ENCODE measurements at regions not wholly inside any gene's neighbourhood (a gene's known extent, or its start where the extent isn't known, plus 50 kb on each side); places are given as distances from the start of the nearest gene placed in this dataset.
A peak's percentile ranks its signal among the peaks of the same experiment; 100 is the strongest.

DNA sequence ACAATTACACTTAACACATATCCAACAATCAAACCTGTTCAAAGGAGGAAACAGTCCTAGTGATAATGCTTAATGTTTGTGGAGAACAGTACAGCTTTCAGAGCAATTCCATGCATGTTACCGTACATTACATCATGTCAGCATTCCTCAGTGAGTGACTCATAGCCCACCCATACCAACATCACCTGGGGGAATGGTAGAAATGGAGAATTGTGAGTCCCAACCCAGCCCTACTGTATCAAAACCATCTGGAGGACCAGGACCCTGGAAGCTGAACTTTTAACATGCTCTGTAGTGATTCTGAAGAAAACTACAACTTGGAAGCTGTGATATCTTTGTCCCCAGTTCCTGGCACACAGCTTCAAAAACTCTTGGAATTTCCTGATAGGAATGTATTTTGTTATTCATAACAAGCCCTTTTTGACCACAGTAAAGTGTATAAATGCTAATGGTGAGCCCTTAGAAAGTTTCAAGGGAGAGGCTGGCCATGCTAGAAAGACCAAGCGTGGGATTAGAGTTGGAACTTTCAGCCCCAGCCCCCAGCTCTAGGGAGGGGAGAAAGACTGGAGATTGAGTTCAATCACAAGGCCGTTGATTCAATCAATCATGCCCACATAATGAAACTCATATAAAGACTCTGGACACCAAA lies 301.1 kb downstream of the BUD13 start:
- intact Hi-C loops (cut with micrococcal nuclease; ENCODE audit: unreplicated experiment) = no loop called here
- no peaks in the 10 kb centered on the region for H3K27me3 ChIP-seq (ENCODE audit: control insufficient read depth in 1 of 2, insufficient read depth in 2 of 2, low read length in 2 of 2)
- in situ Hi-C loops (cut with HindIII; ENCODE audit: extremely low pct_ligation_motif_present, low pct_unique_long_range_greater_than_20kb) = no loop called here
- no peak for FAIRE-seq
- no peak for ATAC-seq
- BruUV-seq (replicated peaks) = no TSS peak
- no peaks in the 10 kb centered on the region for H4K20me1 ChIP-seq (ENCODE audit: insufficient read depth, low read length)
- H3K4me3 ChIP-seq (replicated peaks in 1 of 3; ENCODE audit: insufficient read depth in 1 of 3, low read depth in 2 of 3, low read length in 3 of 3) = no peak overlapping the region
- no peak overlapping the region for H3K27ac ChIP-seq (ENCODE audit: extremely low read length, insufficient read depth, low read length)
- no peaks in the 10 kb centered on the region for H3K79me2 ChIP-seq (ENCODE audit: insufficient read depth, low read length)
- no peak overlapping the region for H2AFZ ChIP-seq (ENCODE audit: low read length)
- 32% methylated on average over 3 of the region's 3 CpGs for WGBS (ENCODE audit: low lambda C conversion rate)
- peak; percentile 28 for DNase-seq (ENCODE audit: low spot score)
- H3K9me3 ChIP-seq (ENCODE audit: low read length) = no peaks in the 10 kb centered on the region
- ChIA-PET CTCF (ENCODE audit: low intra/inter-chr PET ratio, low total read pairs) (no interaction called here), POLR2A (interaction anchor here (2.2 kb wide), 1 partner anchor 44 kb away, joined by 10 read pairs; no protein-coding TSS in a partner anchor)
- H3K4me2 ChIP-seq (ENCODE audit: low read depth, low read length) = no peak overlapping the region
- no peak overlapping the region for H3K9ac ChIP-seq (ENCODE audit: insufficient read depth, low read depth, low read length)
- no peaks in the 10 kb centered on the region for H3K4me1 ChIP-seq (ENCODE audit: insufficient read depth, low read length)
- TF ChIP-seq, protein P1, sequence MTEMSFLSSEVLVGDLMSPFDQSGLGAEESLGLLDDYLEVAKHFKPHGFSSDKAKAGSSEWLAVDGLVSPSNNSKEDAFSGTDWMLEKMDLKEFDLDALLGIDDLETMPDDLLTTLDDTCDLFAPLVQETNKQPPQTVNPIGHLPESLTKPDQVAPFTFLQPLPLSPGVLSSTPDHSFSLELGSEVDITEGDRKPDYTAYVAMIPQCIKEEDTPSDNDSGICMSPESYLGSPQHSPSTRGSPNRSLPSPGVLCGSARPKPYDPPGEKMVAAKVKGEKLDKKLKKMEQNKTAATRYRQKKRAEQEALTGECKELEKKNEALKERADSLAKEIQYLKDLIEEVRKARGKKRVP (CRISPR knock-in tag; IDR thresholded peaks at IDR 0.05) = peak in 1 of 2 experiments; percentile 95; a peak in 2 of 4 replicates
- TF ChIP-seq CEBPB (IDR thresholded peaks at IDR 0.05; ENCODE audit: borderline replicate concordance, low read depth, low read length) (peak; percentile 2; the same call in 1 of the 2 replicates), ZNF12 (CRISPR knock-in tag; IDR thresholded peaks at IDR 0.05) (no peak), SOX13 (IDR thresholded peaks at IDR 0.05) (no peak), SOX13 (CRISPR knock-in tag; conservative IDR thresholded peaks at IDR 0.05 in 1 of 2, IDR thresholded peaks at IDR 0.05 in 1 of 2) (no peak), FOSL2 (CRISPR knock-in tag; IDR thresholded peaks at IDR 0.05) (peak; percentile 95), CEBPG (CRISPR knock-in tag; IDR thresholded peaks at IDR 0.05) (0 out of 2 replicates have a peak, but pooled peaks have one; percentile 31), JUND (CRISPR knock-in tag; IDR thresholded peaks at IDR 0.05) (peak; percentile 69; the same call in 1 of the 2 replicates), MAFF (IDR thresholded peaks at IDR 0.05; ENCODE audit: low read depth, low read length) (peak; percentile 38; the same call in 1 of the 2 replicates), MAFK (conservative IDR thresholded peaks at IDR 0.05 in 1 of 2, IDR thresholded peaks at IDR 0.05 in 1 of 2; ENCODE audit: low read length in 2 of 2) (peak; percentile 54 to 55), NFYC (CRISPR knock-in tag; IDR thresholded peaks at IDR 0.05) (no peak), TEAD3 (CRISPR knock-in tag; optimal IDR thresholded peaks at IDR 0.05; ENCODE audit: borderline replicate concordance) (peak; percentile 57)
- H3K36me3 ChIP-seq (replicated peaks in 1 of 2; ENCODE audit: control insufficient read depth in 1 of 2, insufficient read depth in 2 of 2, low read length in 2 of 2) = no peaks in the 10 kb centered on the region

All from HepG2 (cell line).